ENCODE measurements at regions not wholly inside any gene's neighbourhood (a gene's known extent, or its start where the extent isn't known, plus 50 kb on each side); places are given as distances from the start of the nearest gene placed in this dataset.

DNA sequence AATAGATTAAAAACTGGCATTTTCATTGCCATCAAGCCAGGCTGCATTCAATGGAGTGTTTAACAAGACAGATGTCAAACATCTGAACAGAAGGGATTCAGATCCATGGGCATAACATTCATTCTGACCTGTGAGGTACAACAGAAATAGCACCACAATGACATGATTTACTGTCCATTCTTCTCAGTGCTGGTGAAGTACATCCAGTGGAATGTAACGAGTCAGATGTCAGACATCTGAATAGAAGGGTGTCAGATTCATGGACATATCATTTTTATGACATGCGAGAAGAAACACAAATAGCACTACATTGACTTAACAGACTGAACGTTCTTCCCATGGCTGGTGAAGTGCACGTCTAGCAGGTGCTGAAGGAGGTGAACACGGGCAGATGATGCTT is 186.4 kb downstream of the PPP4R3C start:
- Mint-ChIP-seq H3K27me3 (ENCODE audit: low read depth in 3 of 3) (peaks cover 0 to 1% (median 0%) of the 10 kb centered on the region in 3 donors), H3K4me1 (no peaks in the 10 kb centered on the region), H3K9me3 (peaks cover 0 to 3% (median 2%) of the 10 kb centered on the region in 7 donors), H3K36me3 (no peaks in the 10 kb centered on the region), H3K4me3 (no peak overlapping the region), H3K27ac (no peak overlapping the region)
- H4K20me1 ChIP-seq (ENCODE audit: insufficient read depth, low read length), result no peaks in the 10 kb centered on the region
- no peaks in the 10 kb centered on the region for H3K79me2 ChIP-seq (ENCODE audit: insufficient read depth, low read length)
- no peak overlapping the region for H3K4me3 ChIP-seq (replicated peaks in 1 of 3; ENCODE audit: low read depth in 2 of 3, low read length in 3 of 3)
- intact Hi-C loops (cut with micrococcal nuclease), result no loop called here
- H3K4me2 ChIP-seq (replicated peaks; ENCODE audit: extremely low read depth, low read length, poor library complexity, severe bottlenecking), result no peak overlapping the region
- no peaks in the 10 kb centered on the region for H3K36me3 ChIP-seq (replicated peaks in 1 of 2; ENCODE audit: control insufficient read depth in 1 of 2, insufficient read depth in 2 of 2, low read length in 2 of 2)
- no peak overlapping the region for H3K9ac ChIP-seq (ENCODE audit: insufficient read depth, low read length, poor library complexity, severe bottlenecking)
- no peaks in the 10 kb centered on the region for H3K4me1 ChIP-seq (ENCODE audit: control insufficient read depth in 1 of 2, insufficient read depth in 2 of 2, low read length in 2 of 2)
- H3K27me3 ChIP-seq (ENCODE audit: control insufficient read depth in 2 of 2, insufficient read depth in 2 of 2, low read length in 2 of 2), result no peaks in the 10 kb centered on the region
- H3K27ac ChIP-seq (ENCODE audit: low read depth in 1 of 2, low read length in 2 of 2), result no peak overlapping the region
- 100% methylated on average over 1 of the region's 5 CpGs for WGBS (ENCODE audit: insufficient coverage)
- TF ChIP-seq, protein P1, sequence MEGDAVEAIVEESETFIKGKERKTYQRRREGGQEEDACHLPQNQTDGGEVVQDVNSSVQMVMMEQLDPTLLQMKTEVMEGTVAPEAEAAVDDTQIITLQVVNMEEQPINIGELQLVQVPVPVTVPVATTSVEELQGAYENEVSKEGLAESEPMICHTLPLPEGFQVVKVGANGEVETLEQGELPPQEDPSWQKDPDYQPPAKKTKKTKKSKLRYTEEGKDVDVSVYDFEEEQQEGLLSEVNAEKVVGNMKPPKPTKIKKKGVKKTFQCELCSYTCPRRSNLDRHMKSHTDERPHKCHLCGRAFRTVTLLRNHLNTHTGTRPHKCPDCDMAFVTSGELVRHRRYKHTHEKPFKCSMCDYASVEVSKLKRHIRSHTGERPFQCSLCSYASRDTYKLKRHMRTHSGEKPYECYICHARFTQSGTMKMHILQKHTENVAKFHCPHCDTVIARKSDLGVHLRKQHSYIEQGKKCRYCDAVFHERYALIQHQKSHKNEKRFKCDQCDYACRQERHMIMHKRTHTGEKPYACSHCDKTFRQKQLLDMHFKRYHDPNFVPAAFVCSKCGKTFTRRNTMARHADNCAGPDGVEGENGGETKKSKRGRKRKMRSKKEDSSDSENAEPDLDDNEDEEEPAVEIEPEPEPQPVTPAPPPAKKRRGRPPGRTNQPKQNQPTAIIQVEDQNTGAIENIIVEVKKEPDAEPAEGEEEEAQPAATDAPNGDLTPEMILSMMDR (IDR thresholded peaks at IDR 0.05), result no peak
- DNase-seq, result no peak
- H2AFZ ChIP-seq (ENCODE audit: insufficient read depth, low read depth, low read length, poor library complexity, severe bottlenecking), result no peak overlapping the region
- no peaks in the 10 kb centered on the region for H3K9me3 ChIP-seq (replicated peaks in 1 of 2; ENCODE audit: control insufficient read depth in 1 of 2, insufficient read depth in 1 of 2, low read length in 2 of 2)

DNA sequence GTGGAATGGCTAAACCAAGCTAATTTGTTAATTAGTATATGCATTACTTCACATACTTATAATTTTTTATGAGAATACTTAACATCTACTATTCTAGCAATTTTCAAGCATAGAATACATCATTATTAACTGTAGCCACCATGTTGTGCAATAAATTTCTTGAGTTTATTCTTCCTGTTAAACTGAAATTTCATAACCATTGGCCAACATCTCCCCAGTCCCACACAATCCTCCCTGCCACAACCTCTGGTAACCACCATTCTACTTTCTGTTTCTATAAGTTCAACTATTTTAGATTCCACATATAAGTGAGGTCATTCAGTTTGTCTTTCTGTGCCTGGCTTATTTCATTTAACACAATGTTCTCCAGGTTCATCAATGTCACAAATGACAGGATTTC is 208.5 kb downstream of the PPP4R3C start:
- H3K4me1 ChIP-seq (ENCODE audit: control insufficient read depth in 1 of 2, insufficient read depth in 2 of 2, low read length in 2 of 2), result peaks cover 8 to 28% of the 10 kb centered on the region in 2 donors
- H2AFZ ChIP-seq (ENCODE audit: insufficient read depth, low read depth, low read length, poor library complexity, severe bottlenecking), result no peak overlapping the region
- H3K36me3 ChIP-seq (replicated peaks in 1 of 2; ENCODE audit: control insufficient read depth in 1 of 2, insufficient read depth in 2 of 2, low read length in 2 of 2), result no peaks in the 10 kb centered on the region
- no peaks in the 10 kb centered on the region for H3K27me3 ChIP-seq (ENCODE audit: control insufficient read depth in 2 of 2, insufficient read depth in 2 of 2, low read length in 2 of 2)
- no peak overlapping the region for H3K4me3 Mint-ChIP-seq
- TF ChIP-seq, protein P1 (IDR thresholded peaks at IDR 0.05), result no peak
- H3K4me2 ChIP-seq (replicated peaks; ENCODE audit: extremely low read depth, low read length, poor library complexity, severe bottlenecking), result peak overlapping the region; percentile 32
- H3K9me3 ChIP-seq (replicated peaks in 1 of 2; ENCODE audit: control insufficient read depth in 1 of 2, insufficient read depth in 1 of 2, low read length in 2 of 2), result no peaks in the 10 kb centered on the region
- intact Hi-C loops (cut with micrococcal nuclease), result no loop called here
- H3K27ac ChIP-seq (ENCODE audit: low read depth in 1 of 2, low read length in 2 of 2), result peak overlapping the region in 1 of 2 donors; percentile 11
- peak overlapping the region in 3 of 7 donors; percentile 2 to 79 (median 10) for H3K27ac Mint-ChIP-seq
- H4K20me1 ChIP-seq (ENCODE audit: insufficient read depth, low read length), result no peaks in the 10 kb centered on the region
- H3K4me3 ChIP-seq (replicated peaks in 1 of 3; ENCODE audit: low read depth in 2 of 3, low read length in 3 of 3), result peak overlapping the region in 1 of 3 experiments; percentile 24
- DNase-seq, result peak; percentile 39 to 54 (median 50)
- H3K36me3 Mint-ChIP-seq, result no peaks in the 10 kb centered on the region
- H3K4me1 Mint-ChIP-seq, result peaks cover 19% of the 10 kb centered on the region
- no peaks in the 10 kb centered on the region for H3K79me2 ChIP-seq (ENCODE audit: insufficient read depth, low read length)
- H3K9ac ChIP-seq (ENCODE audit: insufficient read depth, low read length, poor library complexity, severe bottlenecking), result no peak overlapping the region
- peaks cover 0 to 4% (median 0%) of the 10 kb centered on the region in 7 donors for H3K9me3 Mint-ChIP-seq
- H3K27me3 Mint-ChIP-seq (ENCODE audit: low read depth in 3 of 3), result peaks cover 0 to 5% (median 0%) of the 10 kb centered on the region in 3 donors

All from CD14-positive monocyte (primary cell).